Duodenal mucosa (tissue), 2 donors: ENCODE measurements at regions not wholly inside any gene's neighbourhood (a gene's known extent, or its start where the extent isn't known, plus 50 kb on each side); places are given as distances from the start of the nearest gene placed in this dataset.

Source experiments
- H3K27ac ChIP-seq: one replicate; pipeline ENCODE4 v1.7.0; 2013; ENCODE audit warnings: low read depth, low read length
- H3K27me3 ChIP-seq, 2 donors: one replicate each; pipeline ENCODE4 v1.7.0; 2013; ENCODE audit warnings: low read length in 2 of 2, control low read depth in 1 of 2; ENCODE audit not compliant: insufficient read depth in 2 of 2, control insufficient read depth in 1 of 2
- H3K36me3 ChIP-seq, 2 donors: one replicate each; pipeline ENCODE4 v1.7.0; 2013; ENCODE audit warnings: low read length in 2 of 2, control low read depth in 1 of 2; ENCODE audit not compliant: insufficient read depth in 2 of 2, control insufficient read depth in 1 of 2
- H3K4me1 ChIP-seq, 2 donors: one replicate each; pipeline ENCODE4 v1.7.0; 2013; ENCODE audit warnings: low read length in 2 of 2, control low read depth in 1 of 2; ENCODE audit not compliant: insufficient read depth in 2 of 2, control insufficient read depth in 1 of 2
- H3K4me3 ChIP-seq, 2 donors: one replicate each; pipeline ENCODE4 v1.7.0; 2013; ENCODE audit warnings: low read length in 2 of 2, low read depth in 1 of 2
- H3K9ac ChIP-seq, 2 donors: one replicate each; pipeline ENCODE4 v1.7.0; 2013; ENCODE audit warnings: low read length in 2 of 2, low read depth in 1 of 2
- H3K9me3 ChIP-seq, 2 donors: one replicate each; pipeline ENCODE4 v1.7.0; 2013; ENCODE audit warnings: low read length in 2 of 2, control low read depth in 1 of 2; ENCODE audit not compliant: control insufficient read depth in 1 of 2

GRCh38 chr14:38128640-38129039 is 79.1 kb upstream of the SSTR1 start:
- Histone ChIP-seq H3K9me3 (no peaks in the 10 kb centered on the region), H3K4me3 (no peak overlapping the region), H3K27ac (no peak overlapping the region), H3K4me1 (peaks cover 0 to 5% of the 10 kb centered on the region in 2 donors), H3K9ac (no peak overlapping the region), H3K36me3 (no peaks in the 10 kb centered on the region), H3K27me3 (no peaks in the 10 kb centered on the region)

- no peaks in the 10 kb centered on the region for H3K36me3 ChIP-seq
- peaks cover 0 to 5% of the 10 kb centered on the region in 2 donors for H3K4me1 ChIP-seq
- H3K4me3 ChIP-seq: no peak overlapping the region
- no peak overlapping the region for H3K9ac ChIP-seq
- no peaks in the 10 kb centered on the region for H3K9me3 ChIP-seq
- H3K27me3 ChIP-seq: no peaks in the 10 kb centered on the region
- no peak overlapping the region for H3K27ac ChIP-seq
These were observed 78.5 kb upstream of the SSTR1 start for GRCh38 chr14:38129192-38129591.

GRCh38 chr14:38129705-38130104 is 78.0 kb upstream of the SSTR1 start:
- no peaks in the 10 kb centered on the region for H3K9me3 ChIP-seq
- no peaks in the 10 kb centered on the region for H3K27me3 ChIP-seq
- H3K36me3 ChIP-seq: no peaks in the 10 kb centered on the region
- H3K4me3 ChIP-seq: no peak overlapping the region
- H3K27ac ChIP-seq: no peak overlapping the region
- peaks cover 0 to 5% of the 10 kb centered on the region in 2 donors for H3K4me1 ChIP-seq
- no peak overlapping the region for H3K9ac ChIP-seq

- no peak overlapping the region for H3K4me3 ChIP-seq
- no peak overlapping the region for H3K9ac ChIP-seq
- no peaks in the 10 kb centered on the region for H3K4me1 ChIP-seq
- no peaks in the 10 kb centered on the region for H3K27me3 ChIP-seq
- H3K27ac ChIP-seq: no peak overlapping the region
- no peaks in the 10 kb centered on the region for H3K9me3 ChIP-seq
- no peaks in the 10 kb centered on the region for H3K36me3 ChIP-seq
These were observed 73.2 kb upstream of the SSTR1 start for GRCh38 chr14:38134416-38135030.

- Histone ChIP-seq H3K4me3 (no peak overlapping the region), H3K27ac (no peak overlapping the region), H3K9ac (no peak overlapping the region)
These were observed 72.4 kb upstream of the SSTR1 start for GRCh38 chr14:38135106-38135867.

GRCh38 chr14:38137005-38137404 is 70.7 kb upstream of the SSTR1 start:
- no peak overlapping the region for H3K27ac ChIP-seq
- no peaks in the 10 kb centered on the region for H3K9me3 ChIP-seq
- no peak overlapping the region for H3K4me3 ChIP-seq
- no peak overlapping the region for H3K9ac ChIP-seq
- H3K27me3 ChIP-seq: no peaks in the 10 kb centered on the region
- no peaks in the 10 kb centered on the region for H3K4me1 ChIP-seq
- no peaks in the 10 kb centered on the region for H3K36me3 ChIP-seq

More at GRCh38 chr14:38135106-38135867, 72.4 kb upstream of the SSTR1 start:
- Histone ChIP-seq H3K9me3 (no peaks in the 10 kb centered on the region), H3K36me3 (no peaks in the 10 kb centered on the region), H3K27me3 (no peaks in the 10 kb centered on the region), H3K4me1 (no peaks in the 10 kb centered on the region)

- no peak overlapping the region for H3K9ac ChIP-seq
- no peaks in the 10 kb centered on the region for H3K36me3 ChIP-seq
- no peaks in the 10 kb centered on the region for H3K4me1 ChIP-seq
- no peaks in the 10 kb centered on the region for H3K27me3 ChIP-seq
- H3K9me3 ChIP-seq: no peaks in the 10 kb centered on the region
- no peak overlapping the region for H3K4me3 ChIP-seq
- no peak overlapping the region for H3K27ac ChIP-seq
These were observed 69.1 kb upstream of the SSTR1 start for GRCh38 chr14:38138473-38139138.

GRCh38 chr14:38139926-38140325 is 67.8 kb upstream of the SSTR1 start:
- H3K4me1 ChIP-seq: no peaks in the 10 kb centered on the region
- H3K36me3 ChIP-seq: no peaks in the 10 kb centered on the region
- no peak overlapping the region for H3K4me3 ChIP-seq
- H3K9me3 ChIP-seq: no peaks in the 10 kb centered on the region
- no peak overlapping the region for H3K9ac ChIP-seq
- no peaks in the 10 kb centered on the region for H3K27me3 ChIP-seq
- H3K27ac ChIP-seq: no peak overlapping the region

GRCh38 chr14:38143170-38143569 is 64.5 kb upstream of the SSTR1 start:
- Histone ChIP-seq H3K4me3 (no peak overlapping the region), H3K27ac (no peak overlapping the region), H3K4me1 (no peaks in the 10 kb centered on the region), H3K9me3 (no peaks in the 10 kb centered on the region), H3K9ac (no peak overlapping the region), H3K36me3 (no peaks in the 10 kb centered on the region), H3K27me3 (no peaks in the 10 kb centered on the region)
